IPS-15b (cell line): ENCODE measurements at regions not wholly inside any gene's neighbourhood (a gene's known extent, or its start where the extent isn't known, plus 50 kb on each side); places are given as distances from the start of the nearest gene placed in this dataset.

ENCODE experiments used
- H3K27me3 ChIP-seq: one replicate; pipeline ENCODE4 v1.6.1; 2013; ENCODE audit warnings: low read length; ENCODE audit not compliant: control insufficient read depth, insufficient read depth
- H3K36me3 ChIP-seq: one replicate; pipeline ENCODE4 v1.6.1; 2013; ENCODE audit warnings: low read length; ENCODE audit not compliant: control insufficient read depth, insufficient read depth
- H3K4me1 ChIP-seq: one replicate; pipeline ENCODE4 v1.6.1; 2013; ENCODE audit warnings: mild to moderate bottlenecking, low read length; ENCODE audit not compliant: control insufficient read depth, insufficient read depth
- H3K4me3 ChIP-seq: one replicate; pipeline ENCODE4 v1.5.1; 2013; ENCODE audit warnings: low read depth, low read length
- H3K9ac ChIP-seq: one replicate; pipeline ENCODE4 v1.6.1; 2013; ENCODE audit warnings: low read depth, mild to moderate bottlenecking, low read length
- H3K9me3 ChIP-seq: one replicate; pipeline ENCODE4 v1.6.1; 2013; ENCODE audit warnings: mild to moderate bottlenecking, low read length; ENCODE audit not compliant: control insufficient read depth, insufficient read depth

DNA sequence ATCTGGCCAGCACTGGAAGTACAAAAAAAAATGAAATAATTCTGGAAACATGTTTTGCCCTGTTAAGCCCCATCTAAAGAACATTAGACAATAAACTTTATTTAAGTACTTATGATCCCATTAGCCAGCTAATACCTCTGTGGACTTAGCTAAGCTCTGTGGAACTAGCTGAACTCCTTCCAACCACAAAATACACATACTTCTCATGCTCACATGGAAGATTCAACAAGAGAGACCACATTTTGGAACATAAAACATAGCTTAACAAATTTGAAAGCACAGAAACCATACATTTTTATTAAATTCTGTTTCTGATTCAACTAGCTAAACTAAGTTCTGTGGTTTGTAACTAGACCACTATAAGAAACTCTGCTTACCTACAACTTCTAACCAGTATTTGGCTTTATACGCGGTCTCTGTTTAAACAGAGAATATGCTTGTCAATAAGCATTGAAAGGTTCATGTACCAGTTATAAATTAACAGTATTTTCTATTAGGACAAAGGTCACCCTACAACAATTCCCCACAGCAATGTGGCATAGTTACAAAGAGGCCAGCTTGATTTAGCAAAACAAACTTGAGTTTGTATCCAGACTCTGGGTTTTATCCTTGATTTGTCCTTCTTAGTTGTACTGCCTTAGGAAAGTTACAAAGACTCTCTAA lies 300.1 kb downstream of the C12orf50 start:
- Histone ChIP-seq H3K36me3 (no peaks in the 10 kb centered on the region), H3K4me3 (no peak overlapping the region), H3K9me3 (no peaks in the 10 kb centered on the region), H3K9ac (no peak overlapping the region), H3K27me3 (no peaks in the 10 kb centered on the region), H3K4me1 (no peaks in the 10 kb centered on the region)

DNA sequence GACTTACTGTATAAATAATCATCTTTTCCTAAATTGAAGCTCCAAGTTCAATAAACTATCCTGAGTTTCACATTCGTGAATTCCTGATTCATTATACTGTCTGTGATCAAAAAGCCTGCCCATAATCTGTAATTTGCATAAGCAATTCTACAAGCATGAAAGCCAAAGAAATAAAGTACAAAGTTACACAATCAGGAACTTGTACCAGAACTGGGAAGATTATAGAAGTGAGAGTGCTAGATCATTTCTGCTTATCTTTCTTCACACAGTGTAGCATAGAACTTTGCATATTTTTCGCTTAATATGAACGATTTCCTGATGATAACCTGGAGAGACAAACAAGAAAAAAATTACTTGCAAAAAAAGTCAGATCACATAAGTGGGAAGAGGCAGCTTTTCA lies 308.2 kb downstream of the C12orf50 start:
- Histone ChIP-seq H3K9ac (no peak overlapping the region), H3K4me1 (no peaks in the 10 kb centered on the region), H3K4me3 (no peak overlapping the region), H3K9me3 (no peaks in the 10 kb centered on the region), H3K36me3 (no peaks in the 10 kb centered on the region), H3K27me3 (no peaks in the 10 kb centered on the region)

DNA sequence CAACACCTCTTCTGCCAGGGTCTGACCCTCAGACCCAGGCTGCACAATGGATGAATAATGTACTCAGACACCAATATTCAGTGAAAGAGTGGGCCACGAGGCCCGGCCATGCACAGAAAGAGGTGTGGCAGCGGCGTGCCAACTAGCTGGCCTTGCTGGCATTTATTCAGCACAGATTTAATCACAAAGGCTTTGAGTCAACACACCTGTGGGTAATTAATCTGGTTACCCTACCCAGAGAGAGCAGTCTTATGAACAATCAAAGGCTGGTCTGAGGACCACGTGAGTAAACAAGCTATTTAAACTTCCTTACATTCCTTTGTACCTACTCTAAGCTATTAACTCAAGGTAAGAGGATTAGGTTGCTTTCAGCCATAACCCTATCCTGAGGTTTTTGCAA lies 324.8 kb downstream of the C12orf50 start:
- H3K4me3 ChIP-seq = no peak overlapping the region
- H3K9ac ChIP-seq = no peak overlapping the region
- H3K9me3 ChIP-seq = no peaks in the 10 kb centered on the region
- H3K36me3 ChIP-seq = no peaks in the 10 kb centered on the region
- H3K4me1 ChIP-seq = no peaks in the 10 kb centered on the region
- no peaks in the 10 kb centered on the region for H3K27me3 ChIP-seq

DNA sequence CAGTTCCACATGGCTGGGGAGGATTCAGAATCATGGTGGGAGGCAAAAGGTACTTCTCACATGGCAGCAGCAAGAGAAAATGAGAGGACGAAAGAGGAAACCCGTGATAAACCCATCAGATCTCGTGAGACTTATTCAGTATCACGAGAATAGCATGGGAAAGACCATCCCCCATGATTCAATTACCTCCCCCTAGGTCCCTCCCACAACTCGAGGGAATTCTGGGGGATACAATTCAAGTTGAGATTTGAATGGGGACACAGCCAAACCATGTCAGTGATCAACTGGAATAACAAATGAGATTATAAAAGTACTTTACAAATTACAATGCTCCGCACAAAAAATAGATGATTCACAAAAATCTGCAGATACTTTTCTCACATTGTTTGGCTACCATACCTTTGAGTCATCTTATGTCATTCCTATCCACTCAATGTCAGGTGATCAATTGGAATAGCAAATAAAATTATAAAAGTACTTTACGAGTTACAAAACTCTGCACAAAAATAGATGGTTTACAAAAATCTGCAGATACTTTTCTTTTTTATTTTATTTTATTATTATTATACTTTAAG lies 338.9 kb downstream of the C12orf50 start:
- no peaks in the 10 kb centered on the region for H3K4me1 ChIP-seq
- H3K36me3 ChIP-seq = no peaks in the 10 kb centered on the region
- H3K9me3 ChIP-seq = no peaks in the 10 kb centered on the region
- no peak overlapping the region for H3K4me3 ChIP-seq
- no peaks in the 10 kb centered on the region for H3K27me3 ChIP-seq
- no peak overlapping the region for H3K9ac ChIP-seq

DNA sequence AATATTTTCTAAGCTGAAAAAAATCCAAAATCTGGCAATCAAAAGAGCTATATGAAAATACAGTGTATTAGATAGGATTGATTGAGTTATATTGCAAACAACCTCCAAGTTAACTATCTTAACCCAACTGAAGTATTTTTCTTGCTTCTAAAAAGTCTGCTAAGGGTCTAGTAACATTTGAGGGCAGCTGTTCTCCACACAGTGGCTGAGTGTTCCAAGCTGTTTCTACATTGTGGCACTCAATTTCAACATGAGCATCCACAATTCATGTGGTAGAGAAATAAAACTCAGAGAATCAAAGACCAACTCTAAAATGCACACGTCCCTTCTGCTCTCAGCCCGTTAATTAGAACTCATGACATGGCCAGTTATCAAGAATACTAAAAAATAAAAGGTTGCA lies 340.0 kb downstream of the C12orf50 start:
- no peak overlapping the region for H3K9ac ChIP-seq
- no peaks in the 10 kb centered on the region for H3K36me3 ChIP-seq
- H3K4me3 ChIP-seq = no peak overlapping the region
- H3K9me3 ChIP-seq = no peaks in the 10 kb centered on the region
- no peaks in the 10 kb centered on the region for H3K27me3 ChIP-seq
- no peaks in the 10 kb centered on the region for H3K4me1 ChIP-seq

GRCh38 chr12:87687362-87687761 lies 341.8 kb downstream of the C12orf50 start:
- Histone ChIP-seq H3K9ac (no peak overlapping the region), H3K4me1 (no peaks in the 10 kb centered on the region), H3K9me3 (no peaks in the 10 kb centered on the region), H3K4me3 (no peak overlapping the region), H3K27me3 (no peaks in the 10 kb centered on the region), H3K36me3 (no peaks in the 10 kb centered on the region)

DNA sequence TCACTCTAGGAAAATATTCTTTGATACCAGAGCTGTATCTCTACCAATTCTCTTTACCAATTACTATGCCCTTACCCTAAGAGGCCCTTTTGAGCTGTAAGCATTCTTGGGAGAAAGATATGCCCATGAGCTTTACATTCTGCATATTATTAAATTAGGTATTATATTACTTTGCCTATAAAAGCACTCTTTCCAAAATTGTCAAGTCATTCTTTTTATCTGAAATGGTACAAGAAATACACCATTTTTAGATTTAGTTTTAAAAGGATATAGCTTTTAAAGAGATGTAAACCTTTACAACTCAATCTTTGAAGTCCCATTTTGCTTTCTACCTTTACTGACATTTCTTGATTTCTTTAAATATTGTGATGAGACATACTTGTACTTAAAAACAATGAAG lies 343.5 kb downstream of the C12orf50 start:
- Histone ChIP-seq H3K27me3 (no peaks in the 10 kb centered on the region), H3K4me3 (no peak overlapping the region), H3K9me3 (no peaks in the 10 kb centered on the region), H3K36me3 (no peaks in the 10 kb centered on the region), H3K4me1 (no peaks in the 10 kb centered on the region), H3K9ac (no peak overlapping the region)

DNA sequence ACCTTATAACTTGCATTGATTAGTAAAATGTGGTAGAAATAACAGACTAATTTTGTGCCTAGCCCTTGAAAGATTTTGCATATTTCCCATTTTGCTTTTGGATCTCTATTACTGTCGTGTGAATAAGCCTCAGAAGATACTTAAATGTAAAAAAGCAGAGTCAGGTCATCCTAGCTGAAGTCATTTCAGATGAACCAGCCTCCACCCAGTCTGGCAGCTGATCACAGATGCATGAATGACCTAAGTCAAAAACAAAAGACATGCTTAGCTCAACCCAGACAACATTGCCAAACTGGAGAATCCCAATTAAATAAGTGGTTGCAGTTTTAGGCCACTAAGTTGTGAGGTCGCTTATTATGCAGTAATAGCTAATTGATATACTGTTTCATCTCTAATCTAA lies 349.9 kb downstream of the C12orf50 start:
- Histone ChIP-seq H3K4me3 (no peak overlapping the region), H3K9ac (no peak overlapping the region), H3K9me3 (no peaks in the 10 kb centered on the region), H3K27me3 (no peaks in the 10 kb centered on the region), H3K4me1 (no peaks in the 10 kb centered on the region), H3K36me3 (no peaks in the 10 kb centered on the region)

- no peak overlapping the region for H3K9ac ChIP-seq
- H3K27me3 ChIP-seq = no peaks in the 10 kb centered on the region
- H3K4me3 ChIP-seq = no peak overlapping the region
- no peaks in the 10 kb centered on the region for H3K36me3 ChIP-seq
- no peaks in the 10 kb centered on the region for H3K4me1 ChIP-seq
- H3K9me3 ChIP-seq = no peaks in the 10 kb centered on the region
Observed at GRCh38 chr12:87678453-87678852, 350.7 kb downstream of the C12orf50 start.

- no peaks in the 10 kb centered on the region for H3K9me3 ChIP-seq
- H3K36me3 ChIP-seq = no peaks in the 10 kb centered on the region
- H3K4me1 ChIP-seq = no peaks in the 10 kb centered on the region
- no peaks in the 10 kb centered on the region for H3K27me3 ChIP-seq
- H3K9ac ChIP-seq = no peak overlapping the region
- no peak overlapping the region for H3K4me3 ChIP-seq
Observed at GRCh38 chr12:87676731-87677130, 352.5 kb downstream of the C12orf50 start.

- H3K9me3 ChIP-seq = no peaks in the 10 kb centered on the region
- no peaks in the 10 kb centered on the region for H3K27me3 ChIP-seq
- H3K9ac ChIP-seq = no peak overlapping the region
- H3K4me1 ChIP-seq = no peaks in the 10 kb centered on the region
- no peak overlapping the region for H3K4me3 ChIP-seq
- H3K36me3 ChIP-seq = no peaks in the 10 kb centered on the region
Observed at GRCh38 chr12:87671757-87672156, 357.4 kb downstream of the C12orf50 start.

DNA sequence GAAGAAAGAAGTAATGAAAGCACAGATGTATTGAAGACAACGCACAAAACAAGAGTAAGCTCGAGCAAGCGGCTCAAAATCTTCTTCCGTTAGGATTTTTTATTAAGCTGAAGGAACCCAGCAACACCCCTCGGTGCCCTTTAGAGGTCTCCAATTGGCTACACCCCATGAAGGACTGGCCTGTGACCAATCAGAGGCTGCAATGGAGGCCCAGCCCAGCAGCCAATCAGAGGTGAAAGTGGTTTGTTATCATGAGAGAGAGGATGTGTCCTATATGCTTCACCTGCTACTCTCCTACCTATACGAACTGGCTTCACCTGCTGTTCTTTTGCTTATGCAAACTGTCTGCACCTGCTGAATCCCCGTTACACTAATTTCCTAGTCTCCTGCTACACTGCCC lies 358.8 kb downstream of the C12orf50 start:
- Histone ChIP-seq H3K9ac (no peak overlapping the region), H3K9me3 (no peaks in the 10 kb centered on the region), H3K36me3 (no peaks in the 10 kb centered on the region), H3K27me3 (no peaks in the 10 kb centered on the region), H3K4me3 (no peak overlapping the region), H3K4me1 (no peaks in the 10 kb centered on the region)
